ENCODE measurements at regions not wholly inside any gene's neighbourhood (a gene's known extent, or its start where the extent isn't known, plus 50 kb on each side); places are given as distances from the start of the nearest gene placed in this dataset.

DNA sequence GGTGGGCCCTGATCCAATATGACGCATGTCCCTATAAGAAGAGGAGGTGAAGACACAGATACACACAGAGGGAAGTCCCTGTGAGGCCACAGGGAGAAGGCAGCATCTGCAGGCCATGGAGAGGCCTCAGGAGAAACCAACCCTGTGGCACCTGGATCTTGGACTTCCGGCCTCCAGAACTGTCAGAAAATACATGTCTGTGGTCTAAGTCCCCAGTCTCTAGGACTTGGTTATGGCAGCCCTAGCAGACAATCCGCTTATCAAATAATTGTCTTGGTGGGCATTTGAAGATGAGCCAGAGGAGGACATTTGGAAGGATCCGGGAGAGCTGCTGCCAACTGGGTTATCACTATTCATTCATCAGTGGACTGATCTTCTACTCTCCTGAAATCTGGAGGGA is 57.6 kb upstream of the FOXQ1 start:
- TF ChIP-seq, protein P1, sequence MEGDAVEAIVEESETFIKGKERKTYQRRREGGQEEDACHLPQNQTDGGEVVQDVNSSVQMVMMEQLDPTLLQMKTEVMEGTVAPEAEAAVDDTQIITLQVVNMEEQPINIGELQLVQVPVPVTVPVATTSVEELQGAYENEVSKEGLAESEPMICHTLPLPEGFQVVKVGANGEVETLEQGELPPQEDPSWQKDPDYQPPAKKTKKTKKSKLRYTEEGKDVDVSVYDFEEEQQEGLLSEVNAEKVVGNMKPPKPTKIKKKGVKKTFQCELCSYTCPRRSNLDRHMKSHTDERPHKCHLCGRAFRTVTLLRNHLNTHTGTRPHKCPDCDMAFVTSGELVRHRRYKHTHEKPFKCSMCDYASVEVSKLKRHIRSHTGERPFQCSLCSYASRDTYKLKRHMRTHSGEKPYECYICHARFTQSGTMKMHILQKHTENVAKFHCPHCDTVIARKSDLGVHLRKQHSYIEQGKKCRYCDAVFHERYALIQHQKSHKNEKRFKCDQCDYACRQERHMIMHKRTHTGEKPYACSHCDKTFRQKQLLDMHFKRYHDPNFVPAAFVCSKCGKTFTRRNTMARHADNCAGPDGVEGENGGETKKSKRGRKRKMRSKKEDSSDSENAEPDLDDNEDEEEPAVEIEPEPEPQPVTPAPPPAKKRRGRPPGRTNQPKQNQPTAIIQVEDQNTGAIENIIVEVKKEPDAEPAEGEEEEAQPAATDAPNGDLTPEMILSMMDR (IDR thresholded peaks at IDR 0.05): no peak
- TF ChIP-seq EZH2phosphoT487 (IDR thresholded peaks at IDR 0.05) (no peak), EZH2 (IDR thresholded peaks at IDR 0.05) (no peak)
